HL-60 (cell line): ENCODE measurements at regions not wholly inside any gene's neighbourhood (a gene's known extent, or its start where the extent isn't known, plus 50 kb on each side); places are given as distances from the start of the nearest gene placed in this dataset.

Source experiments
- GABPA ChIP-seq: IDR thresholded peaks from 2 replicates; pipeline ENCODE4 v1.6.1; 2012; ENCODE audit warnings: low read depth
- POLR2AphosphoS5 ChIP-seq: IDR thresholded peaks from 2 replicates; pipeline ENCODE4 v1.6.1; 2012; ENCODE audit warnings: low read depth
- SPI1 ChIP-seq: IDR thresholded peaks from 2 replicates; pipeline ENCODE4 v1.6.1; 2012; ENCODE audit warnings: low read depth, mild to moderate bottlenecking, borderline replicate concordance
- TF ChIP-seq, protein P1 (sequence below): IDR thresholded peaks from one replicate; pipeline ENCODE4 v1.5.1; 2011; ENCODE audit warnings: low read length, control low read depth, inconsistent platforms; ENCODE audit not compliant: insufficient read depth
- TF ChIP-seq, protein P2 (sequence below): IDR thresholded peaks from 2 replicates; pipeline ENCODE4 v1.6.1; 2012; ENCODE audit warnings: low read depth; ENCODE audit not compliant: insufficient replicate concordance

DNA sequence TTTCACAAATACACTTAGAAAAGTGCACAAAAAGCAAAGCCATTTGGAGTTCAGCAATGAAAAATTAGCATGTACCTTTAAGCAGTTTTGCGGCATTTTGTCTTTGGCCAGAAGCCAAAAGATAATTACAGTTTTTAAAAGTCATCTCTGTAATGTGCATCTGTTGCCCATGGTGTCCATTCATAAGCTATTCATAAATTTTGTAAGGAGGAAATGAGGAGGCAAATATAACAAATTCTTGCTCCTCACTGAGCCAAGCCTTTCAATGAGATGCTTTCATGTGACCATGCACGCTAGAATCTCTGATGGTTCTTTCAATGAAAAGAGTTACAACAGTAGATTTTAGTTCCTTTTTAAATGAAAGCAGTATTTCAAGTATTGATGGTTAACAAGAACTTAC lies 247.1 kb upstream of the MON1B start:
- TF ChIP-seq, protein P1, sequence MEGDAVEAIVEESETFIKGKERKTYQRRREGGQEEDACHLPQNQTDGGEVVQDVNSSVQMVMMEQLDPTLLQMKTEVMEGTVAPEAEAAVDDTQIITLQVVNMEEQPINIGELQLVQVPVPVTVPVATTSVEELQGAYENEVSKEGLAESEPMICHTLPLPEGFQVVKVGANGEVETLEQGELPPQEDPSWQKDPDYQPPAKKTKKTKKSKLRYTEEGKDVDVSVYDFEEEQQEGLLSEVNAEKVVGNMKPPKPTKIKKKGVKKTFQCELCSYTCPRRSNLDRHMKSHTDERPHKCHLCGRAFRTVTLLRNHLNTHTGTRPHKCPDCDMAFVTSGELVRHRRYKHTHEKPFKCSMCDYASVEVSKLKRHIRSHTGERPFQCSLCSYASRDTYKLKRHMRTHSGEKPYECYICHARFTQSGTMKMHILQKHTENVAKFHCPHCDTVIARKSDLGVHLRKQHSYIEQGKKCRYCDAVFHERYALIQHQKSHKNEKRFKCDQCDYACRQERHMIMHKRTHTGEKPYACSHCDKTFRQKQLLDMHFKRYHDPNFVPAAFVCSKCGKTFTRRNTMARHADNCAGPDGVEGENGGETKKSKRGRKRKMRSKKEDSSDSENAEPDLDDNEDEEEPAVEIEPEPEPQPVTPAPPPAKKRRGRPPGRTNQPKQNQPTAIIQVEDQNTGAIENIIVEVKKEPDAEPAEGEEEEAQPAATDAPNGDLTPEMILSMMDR = no peak
- TF ChIP-seq GABPA (no peak), POLR2AphosphoS5 (no peak), SPI1 (no peak)
- TF ChIP-seq, protein P2, sequence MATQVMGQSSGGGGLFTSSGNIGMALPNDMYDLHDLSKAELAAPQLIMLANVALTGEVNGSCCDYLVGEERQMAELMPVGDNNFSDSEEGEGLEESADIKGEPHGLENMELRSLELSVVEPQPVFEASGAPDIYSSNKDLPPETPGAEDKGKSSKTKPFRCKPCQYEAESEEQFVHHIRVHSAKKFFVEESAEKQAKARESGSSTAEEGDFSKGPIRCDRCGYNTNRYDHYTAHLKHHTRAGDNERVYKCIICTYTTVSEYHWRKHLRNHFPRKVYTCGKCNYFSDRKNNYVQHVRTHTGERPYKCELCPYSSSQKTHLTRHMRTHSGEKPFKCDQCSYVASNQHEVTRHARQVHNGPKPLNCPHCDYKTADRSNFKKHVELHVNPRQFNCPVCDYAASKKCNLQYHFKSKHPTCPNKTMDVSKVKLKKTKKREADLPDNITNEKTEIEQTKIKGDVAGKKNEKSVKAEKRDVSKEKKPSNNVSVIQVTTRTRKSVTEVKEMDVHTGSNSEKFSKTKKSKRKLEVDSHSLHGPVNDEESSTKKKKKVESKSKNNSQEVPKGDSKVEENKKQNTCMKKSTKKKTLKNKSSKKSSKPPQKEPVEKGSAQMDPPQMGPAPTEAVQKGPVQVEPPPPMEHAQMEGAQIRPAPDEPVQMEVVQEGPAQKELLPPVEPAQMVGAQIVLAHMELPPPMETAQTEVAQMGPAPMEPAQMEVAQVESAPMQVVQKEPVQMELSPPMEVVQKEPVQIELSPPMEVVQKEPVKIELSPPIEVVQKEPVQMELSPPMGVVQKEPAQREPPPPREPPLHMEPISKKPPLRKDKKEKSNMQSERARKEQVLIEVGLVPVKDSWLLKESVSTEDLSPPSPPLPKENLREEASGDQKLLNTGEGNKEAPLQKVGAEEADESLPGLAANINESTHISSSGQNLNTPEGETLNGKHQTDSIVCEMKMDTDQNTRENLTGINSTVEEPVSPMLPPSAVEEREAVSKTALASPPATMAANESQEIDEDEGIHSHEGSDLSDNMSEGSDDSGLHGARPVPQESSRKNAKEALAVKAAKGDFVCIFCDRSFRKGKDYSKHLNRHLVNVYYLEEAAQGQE = no peak
